ENCODE measurements at regions not wholly inside any gene's neighbourhood (a gene's known extent, or its start where the extent isn't known, plus 50 kb on each side); places are given as distances from the start of the nearest gene placed in this dataset.

- DNase-seq (ENCODE audit: low read depth in 2 of 2): no peak
Observed at GRCh38 chr5:158026304-158027031, 167.5 kb upstream of the CLINT1 start.

- DNase-seq (ENCODE audit: low read depth in 2 of 2): no peak
Observed at GRCh38 chr5:158023266-158023665, 164.3 kb upstream of the CLINT1 start.

- DNase-seq (ENCODE audit: low read depth in 2 of 2): no peak
Observed at GRCh38 chr5:158022837-158023236, 163.9 kb upstream of the CLINT1 start.

- no peak for DNase-seq (ENCODE audit: low read depth in 2 of 2)
Observed at GRCh38 chr5:158022393-158022792, 163.4 kb upstream of the CLINT1 start.

GRCh38 chr5:158020555-158021418 lies 161.8 kb upstream of the CLINT1 start:
- no peak for DNase-seq (ENCODE audit: low read depth in 2 of 2)

GRCh38 chr5:158017469-158017868 lies 158.5 kb upstream of the CLINT1 start:
- DNase-seq (ENCODE audit: low read depth in 2 of 2): no peak

- DNase-seq (ENCODE audit: low read depth in 2 of 2): no peak
Observed at GRCh38 chr5:158014372-158014771, 155.4 kb upstream of the CLINT1 start.

- no peak for DNase-seq (ENCODE audit: low read depth in 2 of 2)
Observed at GRCh38 chr5:158013939-158014338, 155.0 kb upstream of the CLINT1 start.

GRCh38 chr5:158013303-158013702 lies 154.4 kb upstream of the CLINT1 start:
- DNase-seq (ENCODE audit: low read depth in 2 of 2): no peak

- DNase-seq (ENCODE audit: low read depth in 2 of 2): no peak
Observed at GRCh38 chr5:158011422-158011821, 152.5 kb upstream of the CLINT1 start.

GRCh38 chr5:158010831-158011230 lies 151.9 kb upstream of the CLINT1 start:
- DNase-seq (ENCODE audit: low read depth in 2 of 2): no peak

GRCh38 chr5:158007336-158007735 lies 148.4 kb upstream of the CLINT1 start:
- no peak for DNase-seq (ENCODE audit: low read depth in 2 of 2)

- no peak for DNase-seq (ENCODE audit: low read depth in 2 of 2)
Observed at GRCh38 chr5:157999696-158000095, 140.8 kb upstream of the CLINT1 start.

- DNase-seq (ENCODE audit: low read depth in 2 of 2): no peak
Observed at GRCh38 chr5:157997991-157998504, 139.1 kb upstream of the CLINT1 start.

GRCh38 chr5:157994906-157995519 lies 136.1 kb upstream of the CLINT1 start:
- no peak for DNase-seq (ENCODE audit: low read depth in 2 of 2)

- DNase-seq (ENCODE audit: low read depth in 2 of 2): peak in 1 of 2 donors; percentile 8
Observed at GRCh38 chr5:157993986-157994691, 135.2 kb upstream of the CLINT1 start.

GRCh38 chr5:157993201-157993600 lies 134.3 kb upstream of the CLINT1 start:
- no peak for DNase-seq (ENCODE audit: low read depth in 2 of 2)

GRCh38 chr5:157990583-157991181 lies 131.7 kb upstream of the CLINT1 start:
- DNase-seq (ENCODE audit: low read depth in 2 of 2): no peak

GRCh38 chr5:157989296-157989695 lies 130.4 kb upstream of the CLINT1 start:
- DNase-seq (ENCODE audit: low read depth in 2 of 2): no peak

- DNase-seq (ENCODE audit: low read depth in 2 of 2): no peak
Observed at GRCh38 chr5:157987259-157987658, 128.3 kb upstream of the CLINT1 start.

GRCh38 chr5:157986431-157986990 lies 127.6 kb upstream of the CLINT1 start:
- no peak for DNase-seq (ENCODE audit: low read depth in 2 of 2)

All from stimulated activated CD8-positive, alpha-beta memory T cell treated with anti-CD3 and anti-CD28 coated beads, Interleukin-7, amount 100 ng/mL, for 4 hours (primary cell).